ENCODE measurements at regions not wholly inside any gene's neighbourhood (a gene's known extent, or its start where the extent isn't known, plus 50 kb on each side); places are given as distances from the start of the nearest gene placed in this dataset.

DNA sequence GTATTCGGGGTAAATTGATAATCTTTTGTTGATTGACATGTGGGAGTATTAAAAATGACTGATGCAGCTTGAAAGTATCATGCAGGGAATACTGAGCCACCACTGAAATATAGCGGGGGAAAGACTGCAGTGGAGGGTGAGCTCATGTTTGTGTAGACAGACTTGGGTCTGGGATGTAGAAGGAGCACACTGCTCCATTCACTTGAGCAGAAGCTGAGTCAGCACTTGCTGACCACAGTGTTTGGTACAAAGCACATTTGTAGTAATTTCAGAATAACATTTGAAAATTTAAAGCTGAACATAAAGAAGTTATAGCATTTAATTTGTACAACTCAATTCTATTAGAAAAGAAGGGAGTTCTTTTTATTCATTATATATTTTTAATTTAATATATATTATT is 304.3 kb upstream of the PRICKLE1 start:
- ChIA-PET POLR2A (ENCODE audit: low non-redundant PET) (no interaction called here), CTCF (no interaction called here)
- TF ChIP-seq, protein P1, sequence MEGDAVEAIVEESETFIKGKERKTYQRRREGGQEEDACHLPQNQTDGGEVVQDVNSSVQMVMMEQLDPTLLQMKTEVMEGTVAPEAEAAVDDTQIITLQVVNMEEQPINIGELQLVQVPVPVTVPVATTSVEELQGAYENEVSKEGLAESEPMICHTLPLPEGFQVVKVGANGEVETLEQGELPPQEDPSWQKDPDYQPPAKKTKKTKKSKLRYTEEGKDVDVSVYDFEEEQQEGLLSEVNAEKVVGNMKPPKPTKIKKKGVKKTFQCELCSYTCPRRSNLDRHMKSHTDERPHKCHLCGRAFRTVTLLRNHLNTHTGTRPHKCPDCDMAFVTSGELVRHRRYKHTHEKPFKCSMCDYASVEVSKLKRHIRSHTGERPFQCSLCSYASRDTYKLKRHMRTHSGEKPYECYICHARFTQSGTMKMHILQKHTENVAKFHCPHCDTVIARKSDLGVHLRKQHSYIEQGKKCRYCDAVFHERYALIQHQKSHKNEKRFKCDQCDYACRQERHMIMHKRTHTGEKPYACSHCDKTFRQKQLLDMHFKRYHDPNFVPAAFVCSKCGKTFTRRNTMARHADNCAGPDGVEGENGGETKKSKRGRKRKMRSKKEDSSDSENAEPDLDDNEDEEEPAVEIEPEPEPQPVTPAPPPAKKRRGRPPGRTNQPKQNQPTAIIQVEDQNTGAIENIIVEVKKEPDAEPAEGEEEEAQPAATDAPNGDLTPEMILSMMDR (conservative IDR thresholded peaks at IDR 0.05; ENCODE audit: low read depth), result no peak
- DNase-seq (ENCODE audit: low spot score), result no peak
- no peak overlapping the region for H3K27ac ChIP-seq

DNA sequence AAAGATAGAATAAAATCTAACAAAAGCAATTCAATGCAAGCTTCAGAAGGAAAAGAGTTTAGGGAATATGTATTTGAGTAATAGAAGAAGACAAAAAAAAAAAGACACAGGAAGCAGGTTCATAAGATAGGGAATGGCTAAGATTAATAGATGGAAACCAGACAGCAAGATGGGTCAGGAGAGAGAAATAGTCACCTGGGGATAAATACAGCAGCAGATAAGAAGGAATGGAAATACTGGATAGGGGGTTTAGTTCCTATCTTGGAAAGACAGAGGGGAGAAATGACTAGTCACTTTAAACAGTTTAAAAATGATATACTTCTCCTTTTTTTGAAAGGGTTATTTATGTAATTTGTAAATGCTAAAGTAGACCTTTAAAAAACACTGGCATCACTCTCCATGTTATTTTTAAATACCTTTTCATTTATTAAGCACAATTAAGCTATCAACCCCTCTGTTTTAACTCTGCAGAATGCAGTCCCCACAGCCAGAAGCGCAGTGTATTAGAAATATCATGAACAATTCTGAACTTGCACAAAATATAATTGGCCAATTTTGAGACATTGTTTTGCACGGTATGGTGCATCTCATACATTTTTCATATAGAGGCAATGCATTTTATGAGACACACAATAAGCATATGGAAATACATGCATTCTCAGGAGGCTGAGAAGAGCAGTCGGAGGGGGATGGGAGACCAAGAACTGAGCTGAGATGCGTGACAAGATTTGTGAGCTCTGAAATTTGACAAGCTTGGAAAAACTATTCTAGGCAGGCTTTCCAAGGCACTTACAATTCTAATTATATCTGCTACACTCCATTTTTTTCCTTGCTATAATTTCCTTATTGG is 303.4 kb upstream of the PRICKLE1 start:
- no peak overlapping the region for H3K27ac ChIP-seq
- TF ChIP-seq, protein P1 (conservative IDR thresholded peaks at IDR 0.05; ENCODE audit: low read depth), result no peak
- no peak for DNase-seq (ENCODE audit: low spot score)
- ChIA-PET CTCF (interaction anchor here (0.6 kb wide), 1 partner anchor 337 kb away, joined by 3 read pairs; no protein-coding TSS in a partner anchor), POLR2A (ENCODE audit: low non-redundant PET) (no interaction called here)

DNA sequence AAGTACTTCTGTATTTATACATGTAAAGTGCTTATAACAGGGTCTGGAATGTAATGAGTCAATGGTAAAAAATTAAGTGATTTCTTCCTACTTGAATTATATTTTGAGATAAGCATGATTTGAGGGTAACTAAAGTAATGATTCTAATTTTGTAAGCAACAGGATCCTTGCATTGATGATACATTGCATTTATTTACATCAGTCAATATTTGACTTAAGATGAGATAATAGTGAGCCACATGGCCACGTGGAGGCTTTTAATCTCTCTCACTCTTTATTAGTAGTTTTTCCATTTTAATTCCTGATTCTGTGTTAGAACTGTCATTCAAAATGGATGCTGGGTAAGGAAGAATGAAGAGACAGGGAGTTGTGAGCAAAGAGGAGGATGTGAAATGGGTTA is 298.1 kb upstream of the PRICKLE1 start:
- ChIA-PET CTCF (no interaction called here), POLR2A (ENCODE audit: low non-redundant PET) (no interaction called here)
- TF ChIP-seq, protein P1 (conservative IDR thresholded peaks at IDR 0.05; ENCODE audit: low read depth), result no peak
- no peak overlapping the region for H3K27ac ChIP-seq
- DNase-seq (ENCODE audit: low spot score), result no peak

DNA sequence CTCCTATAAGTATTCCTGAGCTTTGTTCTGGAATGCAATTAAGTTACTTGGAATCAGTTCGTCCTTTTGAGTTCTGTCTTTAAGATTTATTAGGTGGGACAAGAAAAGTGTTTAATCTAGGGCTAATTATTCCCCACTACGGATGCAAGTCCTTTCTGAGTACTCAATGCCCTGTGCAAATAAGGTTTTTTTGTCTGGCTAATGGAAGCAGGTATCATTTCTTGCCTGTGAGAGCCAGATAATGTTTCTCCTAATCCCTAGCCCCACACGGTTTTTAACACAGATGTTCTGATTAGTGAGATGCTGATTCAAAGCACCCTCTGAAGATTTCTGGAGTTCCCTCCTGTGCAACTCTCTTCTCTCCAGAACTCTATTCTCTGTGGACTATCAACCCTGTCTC is 296.6 kb upstream of the PRICKLE1 start:
- CTCF ChIA-PET, result no interaction called here
- no peak overlapping the region for H3K27ac ChIP-seq
- POLR2A ChIA-PET (ENCODE audit: low non-redundant PET), result no interaction called here
- DNase-seq (ENCODE audit: low spot score), result no peak
- TF ChIP-seq, protein P1 (conservative IDR thresholded peaks at IDR 0.05; ENCODE audit: low read depth), result no peak

DNA sequence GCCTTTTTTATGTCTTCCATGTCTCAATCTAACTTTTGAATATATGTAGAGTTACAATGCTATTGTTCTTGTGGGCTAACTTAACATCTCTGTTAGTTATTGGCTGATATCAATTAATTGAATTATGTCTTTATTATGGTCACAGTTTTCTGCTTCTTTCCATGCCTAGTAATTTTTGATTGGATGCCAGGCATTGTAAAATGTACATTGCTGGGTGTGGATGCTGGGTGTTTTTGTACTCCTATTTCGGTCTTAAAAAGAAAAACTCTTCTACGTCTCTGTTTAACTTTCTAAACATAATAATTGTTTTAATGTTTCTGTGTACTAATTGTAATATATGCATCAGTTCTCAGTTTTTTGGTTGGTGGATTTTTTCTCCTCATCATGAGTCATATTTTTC is 296.1 kb upstream of the PRICKLE1 start:
- no peak overlapping the region for H3K27ac ChIP-seq
- ChIA-PET CTCF (no interaction called here), POLR2A (ENCODE audit: low non-redundant PET) (no interaction called here)
- TF ChIP-seq, protein P1 (conservative IDR thresholded peaks at IDR 0.05; ENCODE audit: low read depth), result no peak
- no peak for DNase-seq (ENCODE audit: low spot score)

DNA sequence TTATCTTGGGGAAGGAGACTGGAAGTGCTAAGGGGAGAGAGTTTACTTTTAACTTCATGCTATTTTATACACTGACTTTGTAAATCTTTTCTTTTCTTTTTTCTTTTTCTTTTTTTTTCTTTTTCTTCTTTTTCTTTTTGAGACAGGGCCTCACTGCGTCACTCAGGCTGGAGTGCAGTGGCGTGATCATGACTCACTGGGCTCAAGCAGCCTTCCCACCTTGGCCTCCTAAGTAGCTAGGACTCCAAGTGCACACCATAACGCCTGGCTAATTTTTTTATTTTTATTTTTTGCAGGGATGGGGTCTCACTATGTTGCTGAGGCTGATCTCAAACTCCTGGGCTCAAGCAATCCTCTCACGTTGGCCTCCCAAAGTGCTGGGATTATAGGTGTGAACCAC is 294.6 kb upstream of the PRICKLE1 start:
- ChIA-PET CTCF (no interaction called here), POLR2A (ENCODE audit: low non-redundant PET) (no interaction called here)
- DNase-seq (ENCODE audit: low spot score), result no peak
- TF ChIP-seq, protein P1 (conservative IDR thresholded peaks at IDR 0.05; ENCODE audit: low read depth), result no peak
- H3K27ac ChIP-seq, result no peak overlapping the region
